ENCODE measurements at regions not wholly inside any gene's neighbourhood (a gene's known extent, or its start where the extent isn't known, plus 50 kb on each side); places are given as distances from the start of the nearest gene placed in this dataset.
A peak's percentile ranks its signal among the peaks of the same experiment; 100 is the strongest.
"Not testable (repeated sequence)": the region's sequence is repeated elsewhere in the genome, so short reads cannot be mapped to it uniquely, and the experiment has no call there.

DNA sequence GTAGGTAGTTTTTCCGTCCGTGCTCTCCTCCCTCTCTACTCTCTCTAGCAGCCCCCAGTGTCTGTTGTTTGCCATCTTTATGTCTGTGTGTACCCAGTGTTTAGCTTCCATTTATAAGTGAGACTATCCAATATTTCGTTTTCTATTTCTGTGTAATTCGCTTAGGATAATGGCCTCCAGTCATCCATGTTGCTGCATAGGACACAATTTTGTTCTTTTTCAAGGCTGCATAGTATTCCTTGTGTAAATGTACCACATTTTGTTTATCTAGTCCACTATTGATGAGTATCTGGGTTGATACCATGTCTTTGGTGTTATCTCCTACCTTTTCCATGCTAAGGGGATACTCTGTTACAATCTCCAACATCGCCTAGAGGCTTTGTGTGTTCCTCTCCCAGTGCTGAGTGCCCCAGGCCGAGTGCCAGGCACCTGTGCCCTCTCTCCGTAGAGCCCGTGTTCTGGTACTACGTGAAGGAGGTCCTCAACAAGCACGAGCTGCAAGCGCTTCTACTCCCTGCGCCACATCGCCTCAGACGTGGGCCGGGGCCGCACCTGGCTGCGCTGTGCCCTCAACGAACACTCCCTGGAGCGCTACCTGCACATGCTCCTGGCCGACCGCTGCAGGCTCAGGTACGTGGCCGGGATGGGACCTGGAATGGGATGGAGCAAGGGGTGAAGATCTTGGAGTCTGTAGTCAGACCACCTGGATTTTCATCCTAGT lies 51.0 kb downstream of the NPIPB11 start:
- H3K4me3 ChIP-seq (ENCODE audit: low read depth, low read length); CTCF ChIA-PET; H3K4me1 ChIP-seq (ENCODE audit: control insufficient read depth, insufficient read depth, low read length); H3K27ac ChIP-seq (ENCODE audit: extremely low read depth, low read depth, low read length); POLR2A ChIA-PET; H3K9me3 ChIP-seq (ENCODE audit: control insufficient read depth, insufficient read depth, low read depth, low read length); H3K36me3 ChIP-seq (ENCODE audit: control insufficient read depth in 2 of 2, insufficient read depth in 1 of 2, low read length in 2 of 2): not testable (repeated sequence)
- TF ChIP-seq ZNF146 (tag by site-specific recombination; IDR thresholded peaks at IDR 0.05), result peak; percentile 96
- peak; percentile 54; the same call in 1 of the 2 replicates for TF ChIP-seq ZNF580 (tag by site-specific recombination; IDR thresholded peaks at IDR 0.05)

DNA sequence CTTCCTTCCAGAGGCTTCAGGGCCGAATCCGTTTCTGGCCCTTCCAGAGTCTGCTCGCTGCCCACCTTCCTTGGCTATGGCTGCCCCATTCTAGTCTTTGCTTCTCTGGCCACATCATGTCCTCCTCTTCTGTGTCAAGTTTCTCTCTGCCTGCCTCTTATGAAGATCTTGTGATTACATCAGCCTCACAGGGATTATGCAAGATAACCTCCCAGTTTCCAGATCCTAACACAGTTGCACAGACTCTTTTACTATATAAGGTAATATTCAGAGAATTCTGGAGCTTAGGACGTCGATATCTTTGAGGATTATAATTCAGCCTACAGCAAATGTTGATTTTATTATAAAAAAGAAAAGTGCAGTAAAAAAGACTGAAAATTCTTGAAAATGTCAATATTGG lies 52.1 kb downstream of the NPIPB11 start:
- POLR2A ChIA-PET, result not testable (repeated sequence)

DNA sequence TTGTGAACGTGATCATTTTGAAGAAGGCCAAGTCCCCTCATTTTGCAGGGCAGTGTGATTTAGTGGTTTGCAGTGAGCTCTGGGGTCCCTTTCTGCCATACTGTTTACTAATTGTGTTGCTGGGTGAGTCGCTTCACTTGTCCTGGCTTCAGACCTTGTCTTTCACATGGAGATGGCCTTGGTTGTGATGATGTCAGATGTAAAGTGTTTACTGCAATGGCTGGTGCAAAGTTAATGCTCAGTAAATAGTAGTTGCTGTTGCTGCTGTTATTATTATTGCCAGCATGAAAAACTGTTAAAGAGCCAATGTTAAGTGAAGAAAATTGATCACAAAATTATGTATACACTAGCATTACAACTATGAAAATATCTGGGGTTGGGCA lies 53.9 kb downstream of the NPIPB11 start:
- H3K4me3 ChIP-seq (ENCODE audit: low read depth, low read length); H3K27ac ChIP-seq (ENCODE audit: extremely low read depth, low read depth, low read length); H3K4me1 ChIP-seq (ENCODE audit: control insufficient read depth, insufficient read depth, low read length); POLR2A ChIA-PET; H3K9me3 ChIP-seq (ENCODE audit: control insufficient read depth, insufficient read depth, low read depth, low read length); CTCF ChIA-PET; H3K36me3 ChIP-seq (ENCODE audit: control insufficient read depth in 2 of 2, insufficient read depth in 1 of 2, low read length in 2 of 2): not testable (repeated sequence)
- 0 out of 2 replicates have a peak, but pooled peaks have one; percentile 9 for TF ChIP-seq ZNF664 (tag by site-specific recombination; IDR thresholded peaks at IDR 0.05)

More for the DNA sequence above, 52.1 kb downstream of the NPIPB11 start:
- H3K4me3 ChIP-seq (ENCODE audit: low read depth, low read length); H3K27ac ChIP-seq (ENCODE audit: extremely low read depth, low read depth, low read length); CTCF ChIA-PET; H3K36me3 ChIP-seq (ENCODE audit: control insufficient read depth in 2 of 2, insufficient read depth in 1 of 2, low read length in 2 of 2); H3K4me1 ChIP-seq (ENCODE audit: control insufficient read depth, insufficient read depth, low read length); H3K9me3 ChIP-seq (ENCODE audit: control insufficient read depth, insufficient read depth, low read depth, low read length): not testable (repeated sequence)

DNA sequence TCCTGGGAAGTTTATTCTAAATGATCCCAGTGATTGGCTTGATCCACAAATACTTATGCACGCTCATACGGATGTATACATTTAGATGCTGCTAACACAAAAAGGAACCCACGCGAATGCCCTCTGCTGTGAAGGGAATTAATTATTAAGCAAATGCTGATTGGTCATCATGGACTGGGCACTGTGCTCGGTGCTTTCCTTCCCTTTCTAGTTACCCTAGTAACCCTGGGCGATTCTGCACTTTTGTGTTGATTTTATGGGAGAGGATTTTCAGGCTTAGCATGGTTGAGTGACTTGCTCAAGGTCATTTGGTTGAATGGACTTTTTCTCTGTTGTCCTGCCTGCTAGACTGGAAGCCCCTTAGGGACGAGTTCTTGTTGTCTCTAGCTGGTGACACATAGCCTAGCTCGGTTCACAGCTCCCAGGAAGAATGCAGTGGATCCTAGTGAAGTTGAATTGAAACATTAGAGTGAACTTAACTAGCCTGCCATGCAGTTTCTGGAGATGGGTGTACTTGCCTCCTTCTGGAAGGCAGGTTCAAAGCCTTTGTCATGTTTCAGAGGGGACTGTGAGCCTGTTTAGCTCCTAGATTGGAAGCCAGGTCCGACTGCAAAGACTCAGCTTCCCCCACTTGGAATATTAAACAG lies 54.4 kb downstream of the NPIPB11 start:
- CTCF ChIA-PET; H3K9me3 ChIP-seq (ENCODE audit: control insufficient read depth, insufficient read depth, low read depth, low read length); H3K4me3 ChIP-seq (ENCODE audit: low read depth, low read length); POLR2A ChIA-PET; H3K36me3 ChIP-seq (ENCODE audit: control insufficient read depth in 2 of 2, insufficient read depth in 1 of 2, low read length in 2 of 2); H3K27ac ChIP-seq (ENCODE audit: extremely low read depth, low read depth, low read length); H3K4me1 ChIP-seq (ENCODE audit: control insufficient read depth, insufficient read depth, low read length): not testable (repeated sequence)

- CTCF ChIA-PET; H3K36me3 ChIP-seq (ENCODE audit: control insufficient read depth in 2 of 2, insufficient read depth in 1 of 2, low read length in 2 of 2); H3K4me1 ChIP-seq (ENCODE audit: control insufficient read depth, insufficient read depth, low read length); H3K4me3 ChIP-seq (ENCODE audit: low read depth, low read length); H3K27ac ChIP-seq (ENCODE audit: extremely low read depth, low read depth, low read length); H3K9me3 ChIP-seq (ENCODE audit: control insufficient read depth, insufficient read depth, low read depth, low read length); POLR2A ChIA-PET: not testable (repeated sequence)
- TF ChIP-seq OSR2 (tag by site-specific recombination; IDR thresholded peaks at IDR 0.05) (peak; percentile 53; the same call in 1 of the 2 replicates), SP7 (tag by site-specific recombination; IDR thresholded peaks at IDR 0.05) (peak; percentile 96), ZEB2 (tag by site-specific recombination; IDR thresholded peaks at IDR 0.05) (0 out of 2 replicates have a peak, but pooled peaks have one; percentile 27)
These were observed 55.1 kb downstream of the NPIPB11 start for GRCh38 chr16:29351271-29351969.

DNA sequence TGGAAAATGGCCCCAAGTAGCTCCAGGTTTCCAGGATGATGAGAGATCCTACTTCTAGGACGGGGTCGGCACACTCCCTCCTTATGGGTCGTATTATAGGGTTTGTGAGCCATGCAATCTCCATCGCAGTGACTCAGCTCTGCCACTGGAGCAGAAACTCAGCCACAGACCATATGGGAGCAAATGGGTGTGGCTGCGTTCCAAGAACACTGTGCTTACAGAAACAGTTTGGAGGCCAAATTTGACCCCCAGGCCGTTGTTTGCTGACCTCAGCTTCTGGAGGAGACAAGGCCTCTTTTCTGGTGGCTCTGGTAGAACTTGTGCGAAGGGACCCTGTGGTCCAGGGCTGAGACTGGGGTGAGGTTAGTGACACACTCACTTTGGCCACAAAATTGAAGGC lies 56.5 kb downstream of the NPIPB11 start:
- H3K9me3 ChIP-seq (ENCODE audit: control insufficient read depth, insufficient read depth, low read depth, low read length); H3K27ac ChIP-seq (ENCODE audit: extremely low read depth, low read depth, low read length); H3K36me3 ChIP-seq (ENCODE audit: control insufficient read depth in 2 of 2, insufficient read depth in 1 of 2, low read length in 2 of 2); CTCF ChIA-PET; H3K4me1 ChIP-seq (ENCODE audit: control insufficient read depth, insufficient read depth, low read length); POLR2A ChIA-PET; H3K4me3 ChIP-seq (ENCODE audit: low read depth, low read length): not testable (repeated sequence)
- 0 out of 2 replicates have a peak, but pooled peaks have one; percentile 29 for TF ChIP-seq KLF10 (tag by site-specific recombination; IDR thresholded peaks at IDR 0.05)
- peak; percentile 61 for TF ChIP-seq OSR2 (tag by site-specific recombination; IDR thresholded peaks at IDR 0.05)
- peak; percentile 48 for TF ChIP-seq GLIS1 (tag by site-specific recombination; IDR thresholded peaks at IDR 0.05)
- 0 out of 2 replicates have a peak, but pooled peaks have one; percentile 14 for TF ChIP-seq SP7 (tag by site-specific recombination; IDR thresholded peaks at IDR 0.05)
- peak; percentile 44 for TF ChIP-seq KLF9 (tag by site-specific recombination; IDR thresholded peaks at IDR 0.05; ENCODE audit: low read depth)
